ENCODE measurements at regions not wholly inside any gene's neighbourhood (a gene's known extent, or its start where the extent isn't known, plus 50 kb on each side); places are given as distances from the start of the nearest gene placed in this dataset.

GRCh38 chr20:57876163-57876562 is 166.3 kb upstream of the PMEPA1 start:
- no peak overlapping the region for H3K27ac Mint-ChIP-seq
- no peak for DNase-seq
- Histone ChIP-seq H3K14ac (ENCODE audit: insufficient read depth, low read length) (no peak overlapping the region), H3K18ac (ENCODE audit: insufficient read length, low read depth, low read length) (no peak overlapping the region), H2BK5ac (ENCODE audit: insufficient read length, low read length) (no peak overlapping the region), H4K8ac (replicated peaks; ENCODE audit: insufficient read length, low read depth, low read length) (no peak overlapping the region), H3T11ph (ENCODE audit: low read length) (no peak overlapping the region), H2AFZ (ENCODE audit: low read length) (no peak overlapping the region), H2AK5ac (ENCODE audit: insufficient read length, low read length) (no peak overlapping the region), H3K23me2 (ENCODE audit: insufficient read length, low read depth, low read length, poor library complexity, severe bottlenecking) (no peaks in the 10 kb centered on the region), H3K9ac (ENCODE audit: extremely low read depth, insufficient read length, low read length) (no peak overlapping the region), H2BK20ac (ENCODE audit: low read depth, low read length, poor library complexity, severe bottlenecking) (no peak overlapping the region), H4K91ac (ENCODE audit: insufficient read length, low read depth, low read length) (no peak overlapping the region), H3K56ac (ENCODE audit: insufficient read length, low read depth, low read length) (no peak overlapping the region), H3K4ac (ENCODE audit: low read depth, low read length) (no peak overlapping the region), H2BK15ac (ENCODE audit: low read depth, low read length) (no peak overlapping the region), H3K9me3 (ENCODE audit: control insufficient read depth, low read depth, low read length) (no peaks in the 10 kb centered on the region), H3K4me1 (ENCODE audit: insufficient read depth, low read length) (no peaks in the 10 kb centered on the region), H3K23ac (ENCODE audit: insufficient read length, low read depth, low read length) (no peak overlapping the region), H2BK12ac (ENCODE audit: insufficient read length, low read depth, low read length) (no peak overlapping the region), H3K27ac (ENCODE audit: insufficient read length, low read depth, low read length) (no peak overlapping the region), H4K5ac (ENCODE audit: insufficient read length, low read depth, low read length) (no peak overlapping the region), H3K79me1 (ENCODE audit: insufficient read depth, low read depth, low read length, poor library complexity, severe bottlenecking) (no peaks in the 10 kb centered on the region), H3K79me2 (ENCODE audit: insufficient read depth, low read length) (no peaks in the 10 kb centered on the region), H2BK120ac (ENCODE audit: low read depth, low read length, poor library complexity, severe bottlenecking) (no peak overlapping the region), H4K20me1 (ENCODE audit: control insufficient read depth, insufficient read depth, insufficient read length) (no peaks in the 10 kb centered on the region), H3K4me2 (ENCODE audit: insufficient read depth, insufficient read length, low read length) (no peak overlapping the region), H3K27me3 (ENCODE audit: insufficient read depth, low read length) (no peaks in the 10 kb centered on the region)
- H3K36me3 Mint-ChIP-seq (ENCODE audit: insufficient read depth in 1 of 3, low read depth in 3 of 3), result no peaks in the 10 kb centered on the region
- TF ChIP-seq CTCF (conservative IDR thresholded peaks at IDR 0.05), result no peak
- H3K4me1 Mint-ChIP-seq, result peaks cover 8 to 17% of the 10 kb centered on the region in 2 experiments; a peak in 3 of 4 replicates
- H3K4me3 Mint-ChIP-seq, result no peak overlapping the region
- WGBS (ENCODE audit: extremely low coverage, insufficient read length, low lambda C conversion rate), result no CpG with 5 or more reads among the region's 4 CpGs
- peaks cover 0 to 2% of the 10 kb centered on the region in 2 experiments; a peak in 3 of 5 replicates for H3K9me3 Mint-ChIP-seq
- peaks cover 33% of the 10 kb centered on the region for H3K27me3 Mint-ChIP-seq (ENCODE audit: low read depth)
